Endothelial cell of umbilical vein (primary cell): ENCODE measurements at regions not wholly inside any gene's neighbourhood (a gene's known extent, or its start where the extent isn't known, plus 50 kb on each side); places are given as distances from the start of the nearest gene placed in this dataset.

ENCODE experiments used
- BruUV-seq: library from RNA; stranded (reverse); fragments of 400-500 nt; replicated peaks from 2 replicates; lab custom pipeline; 2021; lab: Mats Ljungman, UMichigan
- CTCF ChIA-PET: fragments of 300-600, 350-600 bp; sonication (Branson Sonifier 250); formaldehyde crosslinking; loops from one replicate; lab custom pipeline; 2021; ENCODE audit warnings: antibody characterized with exemption, inconsistent platforms; lab: Charles Lee
- POLR2A ChIA-PET: fragments of 300-600, 350-600 bp; sonication (Branson Sonifier 250); formaldehyde crosslinking; loops from one replicate; lab custom pipeline; 2021; ENCODE audit warnings: antibody characterized with exemption, inconsistent platforms; lab: Charles Lee
- DNase-seq: peaks from one replicate; pipeline ENCODE4 v3.0.0-alpha.2; 2011; ENCODE audit warnings: low read depth, low spot score
- FAIRE-seq: peaks from 2 replicates; lab custom pipeline; 2011; peaks lifted over from hg19 to GRCh38; lab: Jason Lieb, UNC
- H2AFZ ChIP-seq: 2 replicates; pipeline ENCODE4 v1.6.0; 2012; ENCODE audit warnings: low read depth, low read length, control low read depth, inconsistent platforms
- H3K27ac ChIP-seq: 2 replicates; pipeline ENCODE4 v1.5.1; 2011; ENCODE audit warnings: low read depth, mild to moderate bottlenecking, control low read depth, low read length, moderate library complexity; ENCODE audit not compliant: insufficient read depth
- H3K27me3 ChIP-seq, 2 experiments: 2 replicates each; pipeline versions ENCODE4 v1.6.0 to v1.6.1; 2011; ENCODE audit warnings: low read length in 2 of 2, mixed read lengths in 1 of 2; ENCODE audit not compliant: control insufficient read depth in 2 of 2, insufficient read depth in 2 of 2
- H3K36me3 ChIP-seq, 2 experiments: 2 replicates in 1 of 2; 3 replicates in 1 of 2; pipeline ENCODE4 v1.5.1; 2011; ENCODE audit warnings: low read length in 2 of 2, mild to moderate bottlenecking in 1 of 2, moderate library complexity in 1 of 2; ENCODE audit not compliant: control insufficient read depth in 2 of 2, insufficient read depth in 2 of 2; ENCODE audit errors: extremely low read depth in 1 of 2
- H3K4me1 ChIP-seq: 3 replicates; pipeline ENCODE4 v1.5.1; 2011; ENCODE audit warnings: mild to moderate bottlenecking, low read length; ENCODE audit not compliant: control insufficient read depth, insufficient read depth; ENCODE audit errors: extremely low read depth
- H3K4me2 ChIP-seq: 2 replicates; pipeline ENCODE4 v1.6.1; 2011; ENCODE audit warnings: low read length, control low read depth, mixed read lengths; ENCODE audit not compliant: insufficient read depth
- H3K4me3 ChIP-seq, 3 experiments: fragments of 200-600 bp in 1 of 3; sonication (generic), shearing (Covaris generic) in 1 of 3; replicated peaks in 1 of 3; 2 replicates each; pipeline ENCODE4 v1.5.1; 2011 to 2016; ENCODE audit warnings: control low read depth in 3 of 3, low read length in 3 of 3, mild to moderate bottlenecking in 2 of 3, inconsistent platforms in 1 of 3, low read depth in 1 of 3, moderate library complexity in 1 of 3; ENCODE audit not compliant: insufficient read depth in 1 of 3
- H3K79me2 ChIP-seq: 2 replicates; pipeline ENCODE4 v1.6.0; 2012; ENCODE audit warnings: low read length, inconsistent platforms; ENCODE audit not compliant: control insufficient read depth, insufficient read depth
- H3K9ac ChIP-seq: replicated peaks from 2 replicates; pipeline ENCODE3; 2011; ENCODE audit warnings: low read length, control low read depth; ENCODE audit not compliant: insufficient read depth; ENCODE audit errors: extremely low read depth
- H3K9me1 ChIP-seq: replicated peaks from 3 replicates; pipeline ENCODE4 v1.6.0; 2011; ENCODE audit warnings: mild to moderate bottlenecking, low read length; ENCODE audit not compliant: control insufficient read depth, insufficient read depth; ENCODE audit errors: extremely low read depth
- H3K9me3 ChIP-seq: replicated peaks from 2 replicates; pipeline ENCODE4 v1.5.1; 2012; ENCODE audit warnings: low read length, inconsistent platforms; ENCODE audit not compliant: control insufficient read depth, insufficient read depth
- H4K20me1 ChIP-seq: replicated peaks from 2 replicates; pipeline ENCODE3; 2011; ENCODE audit warnings: mild to moderate bottlenecking, low read length; ENCODE audit not compliant: control insufficient read depth, insufficient read depth; ENCODE audit errors: extremely low read depth
- EZH2 ChIP-seq: IDR thresholded peaks from 2 replicates; pipeline ENCODE4 v1.6.1; 2012; ENCODE audit warnings: borderline replicate concordance, low read depth, mild to moderate bottlenecking, moderate library complexity, low read length, inconsistent platforms; ENCODE audit not compliant: severe bottlenecking
- FOS ChIP-seq: IDR thresholded peaks from 2 replicates; pipeline ENCODE4 v1.6.1; 2011; ENCODE audit warnings: mild to moderate bottlenecking, low read length, moderate library complexity, borderline replicate concordance; ENCODE audit not compliant: insufficient read depth
- GATA2 ChIP-seq: IDR thresholded peaks from 2 replicates; pipeline ENCODE4 v1.7.0; 2011; ENCODE audit warnings: low read depth, mild to moderate bottlenecking, moderate library complexity, mixed read lengths, low read length; ENCODE audit not compliant: insufficient read length, insufficient read depth
- JUN ChIP-seq: IDR thresholded peaks from 2 replicates; pipeline ENCODE4 v1.6.1; 2011; ENCODE audit warnings: borderline replicate concordance, low read depth; ENCODE audit not compliant: insufficient read length, insufficient read depth
- MYC ChIP-seq: IDR thresholded peaks from one replicate; pipeline ENCODE4 v1.6.1; 2011; ENCODE audit warnings: mild to moderate bottlenecking, low read depth, low read length
- POLR2A ChIP-seq: IDR thresholded peaks from 2 replicates; pipeline ENCODE4 v1.6.1; 2012; ENCODE audit warnings: low read depth, mild to moderate bottlenecking, control low read depth, low read length
- POLR2AphosphoS5 ChIP-seq: IDR thresholded peaks from 2 replicates; pipeline ENCODE4 v1.6.1; 2012; ENCODE audit warnings: low read depth, mild to moderate bottlenecking, control low read depth, low read length, moderate library complexity; ENCODE audit not compliant: insufficient read depth
- dilution Hi-C: fragments of 300-500 bp; cut with MboI; formaldehyde crosslinking; loops from one replicate; pipeline ENCODE4 v1.15.0; 2019; ENCODE audit warnings: low sequenced_read_pairs; ENCODE audit not compliant: extremely low pct_ligation_motif_present
- intact Hi-C: fragments of 100-400 bp; cut with micrococcal nuclease; formaldehyde crosslinking; loops from one replicate; pipeline ENCODE4 v1.10.0; 2022
- TF ChIP-seq, protein P1 (sequence below): IDR thresholded peaks from 2 replicates; pipeline ENCODE4 v1.6.1; 2011; ENCODE audit not compliant: insufficient read depth, insufficient read length
- TF ChIP-seq, protein P2 (sequence below), 2 donors: IDR thresholded peaks; 1 replicate in 1 of 2; 2 replicates in 1 of 2; pipeline ENCODE4 v1.5.1; 2011; ENCODE audit warnings: low read length in 2 of 2, mild to moderate bottlenecking in 2 of 2, moderate library complexity in 2 of 2, control low read depth in 1 of 2, inconsistent platforms in 1 of 2, low read depth in 1 of 2; ENCODE audit not compliant: insufficient read depth in 1 of 2; ENCODE audit errors: extremely low read depth in 1 of 2

DNA sequence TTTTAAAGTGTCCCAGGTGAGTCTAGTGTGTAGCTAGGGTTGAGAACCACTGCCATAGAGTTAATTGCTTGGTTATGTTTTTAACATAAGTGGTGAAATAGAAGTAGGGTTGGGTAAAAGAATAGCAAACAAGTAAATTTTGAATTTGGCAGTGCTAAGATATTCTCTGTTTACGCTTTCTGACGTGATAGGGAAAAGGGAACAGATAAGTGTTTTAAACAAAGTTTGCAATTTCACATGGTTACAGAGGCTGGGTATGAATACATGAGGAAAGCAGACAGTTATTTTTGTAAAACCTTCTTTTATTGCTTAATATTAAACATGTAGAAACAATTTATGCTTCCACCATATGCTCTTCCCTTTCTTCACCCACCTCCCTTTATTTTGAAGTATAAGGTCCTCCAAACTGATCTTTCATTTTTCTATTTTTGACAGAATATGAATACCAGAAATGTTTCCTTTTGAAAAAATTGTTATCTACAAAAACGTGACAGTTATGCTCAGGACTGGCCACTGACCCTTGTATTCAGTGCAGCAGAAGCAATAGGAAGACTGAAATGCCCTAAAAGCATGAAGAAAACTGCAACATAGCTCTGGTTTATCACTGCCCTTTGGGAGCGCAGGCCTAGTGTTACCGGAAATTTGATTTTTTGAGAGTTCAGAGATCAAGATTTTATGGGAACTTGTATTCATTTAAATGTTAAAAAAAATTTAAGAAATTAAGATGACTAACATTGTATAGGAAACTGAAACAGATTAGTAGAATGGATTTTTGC is 214.4 kb upstream of the ARSJ start:
- no peak for FAIRE-seq
- CTCF ChIA-PET, result no interaction called here

More for the DNA sequence above, 214.4 kb upstream of the ARSJ start:
- intact Hi-C loops (no loop called here), dilution Hi-C loops (no loop called here)
- no peak overlapping the region for H3K27ac ChIP-seq
- DNase-seq, result no peak
- no peak overlapping the region for H2AFZ ChIP-seq
- no peaks in the 10 kb centered on the region for H4K20me1 ChIP-seq
- H3K4me3 ChIP-seq, result no peak overlapping the region
- no TSS peak for BruUV-seq
- H3K9me3 ChIP-seq, result no peaks in the 10 kb centered on the region
- H3K4me2 ChIP-seq, result no peak overlapping the region
- no peaks in the 10 kb centered on the region for H3K9me1 ChIP-seq
- no peaks in the 10 kb centered on the region for H3K4me1 ChIP-seq
- no peaks in the 10 kb centered on the region for H3K79me2 ChIP-seq
- H3K9ac ChIP-seq, result no peak overlapping the region
- TF ChIP-seq, protein P1, sequence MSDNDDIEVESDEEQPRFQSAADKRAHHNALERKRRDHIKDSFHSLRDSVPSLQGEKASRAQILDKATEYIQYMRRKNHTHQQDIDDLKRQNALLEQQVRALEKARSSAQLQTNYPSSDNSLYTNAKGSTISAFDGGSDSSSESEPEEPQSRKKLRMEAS, result no peak
- TF ChIP-seq JUN (no peak), POLR2AphosphoS5 (no peak), FOS (no peak), GATA2 (no peak), POLR2A (no peak), MYC (no peak), EZH2 (no peak)
- TF ChIP-seq, protein P2, sequence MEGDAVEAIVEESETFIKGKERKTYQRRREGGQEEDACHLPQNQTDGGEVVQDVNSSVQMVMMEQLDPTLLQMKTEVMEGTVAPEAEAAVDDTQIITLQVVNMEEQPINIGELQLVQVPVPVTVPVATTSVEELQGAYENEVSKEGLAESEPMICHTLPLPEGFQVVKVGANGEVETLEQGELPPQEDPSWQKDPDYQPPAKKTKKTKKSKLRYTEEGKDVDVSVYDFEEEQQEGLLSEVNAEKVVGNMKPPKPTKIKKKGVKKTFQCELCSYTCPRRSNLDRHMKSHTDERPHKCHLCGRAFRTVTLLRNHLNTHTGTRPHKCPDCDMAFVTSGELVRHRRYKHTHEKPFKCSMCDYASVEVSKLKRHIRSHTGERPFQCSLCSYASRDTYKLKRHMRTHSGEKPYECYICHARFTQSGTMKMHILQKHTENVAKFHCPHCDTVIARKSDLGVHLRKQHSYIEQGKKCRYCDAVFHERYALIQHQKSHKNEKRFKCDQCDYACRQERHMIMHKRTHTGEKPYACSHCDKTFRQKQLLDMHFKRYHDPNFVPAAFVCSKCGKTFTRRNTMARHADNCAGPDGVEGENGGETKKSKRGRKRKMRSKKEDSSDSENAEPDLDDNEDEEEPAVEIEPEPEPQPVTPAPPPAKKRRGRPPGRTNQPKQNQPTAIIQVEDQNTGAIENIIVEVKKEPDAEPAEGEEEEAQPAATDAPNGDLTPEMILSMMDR (IDR thresholded peaks at IDR 0.05; ENCODE audit: extremely low read depth in 1 of 2, insufficient read depth in 1 of 2, low read depth in 1 of 2, low read length in 2 of 2), result no peak
- no peaks in the 10 kb centered on the region for H3K36me3 ChIP-seq
- POLR2A ChIA-PET, result no interaction called here
- no peaks in the 10 kb centered on the region for H3K27me3 ChIP-seq
